ENCODE measurements at regions not wholly inside any gene's neighbourhood (a gene's known extent, or its start where the extent isn't known, plus 50 kb on each side); places are given as distances from the start of the nearest gene placed in this dataset.

DNA sequence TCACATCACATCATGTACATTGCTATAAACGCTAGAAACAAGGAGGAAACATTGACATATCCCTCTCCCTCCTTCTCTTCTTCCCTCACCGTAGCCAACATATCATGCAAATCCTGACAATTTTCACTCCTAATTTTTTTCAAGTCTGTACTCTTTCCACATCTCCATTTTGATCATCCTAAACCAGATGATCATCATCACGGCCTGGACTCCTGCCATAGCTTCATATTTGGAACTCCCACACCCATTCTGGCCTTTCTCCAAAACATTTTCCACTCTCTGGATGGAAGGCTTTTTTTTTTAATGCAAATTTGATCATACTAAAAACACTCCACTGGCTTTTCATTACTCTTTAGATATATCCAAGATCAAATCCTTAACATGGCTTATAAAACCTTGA is 248.0 kb upstream of the CNTN3 start:
- no peak overlapping the region for H3K27ac ChIP-seq (ENCODE audit: low read length)
- H3K9ac ChIP-seq (ENCODE audit: low read depth, low read length): no peak overlapping the region
- no peaks in the 10 kb centered on the region for H4K20me1 ChIP-seq (ENCODE audit: insufficient read depth, low read length)
- H3K27me3 ChIP-seq (ENCODE audit: insufficient read depth, low read length, poor library complexity): no peaks in the 10 kb centered on the region
- no peak for ATAC-seq (ENCODE audit: insufficient read depth, low read depth)
- H3K4me1 ChIP-seq (ENCODE audit: insufficient read depth, low read length): no peaks in the 10 kb centered on the region
- H3K4me2 ChIP-seq (ENCODE audit: insufficient read depth, low read length): no peak overlapping the region
- H3K9me3 ChIP-seq (ENCODE audit: insufficient read depth, low read length, severe bottlenecking): no peaks in the 10 kb centered on the region
- H3K36me3 ChIP-seq (ENCODE audit: insufficient read depth, low read length): no peaks in the 10 kb centered on the region
- DNase-seq: no peak
- H2AFZ ChIP-seq (ENCODE audit: low read depth, low read length): no peak overlapping the region
- TF ChIP-seq EZH2 (IDR thresholded peaks at IDR 0.05; ENCODE audit: borderline replicate concordance, low read depth, low read length, severe bottlenecking): no peak
- TF ChIP-seq, protein P1, sequence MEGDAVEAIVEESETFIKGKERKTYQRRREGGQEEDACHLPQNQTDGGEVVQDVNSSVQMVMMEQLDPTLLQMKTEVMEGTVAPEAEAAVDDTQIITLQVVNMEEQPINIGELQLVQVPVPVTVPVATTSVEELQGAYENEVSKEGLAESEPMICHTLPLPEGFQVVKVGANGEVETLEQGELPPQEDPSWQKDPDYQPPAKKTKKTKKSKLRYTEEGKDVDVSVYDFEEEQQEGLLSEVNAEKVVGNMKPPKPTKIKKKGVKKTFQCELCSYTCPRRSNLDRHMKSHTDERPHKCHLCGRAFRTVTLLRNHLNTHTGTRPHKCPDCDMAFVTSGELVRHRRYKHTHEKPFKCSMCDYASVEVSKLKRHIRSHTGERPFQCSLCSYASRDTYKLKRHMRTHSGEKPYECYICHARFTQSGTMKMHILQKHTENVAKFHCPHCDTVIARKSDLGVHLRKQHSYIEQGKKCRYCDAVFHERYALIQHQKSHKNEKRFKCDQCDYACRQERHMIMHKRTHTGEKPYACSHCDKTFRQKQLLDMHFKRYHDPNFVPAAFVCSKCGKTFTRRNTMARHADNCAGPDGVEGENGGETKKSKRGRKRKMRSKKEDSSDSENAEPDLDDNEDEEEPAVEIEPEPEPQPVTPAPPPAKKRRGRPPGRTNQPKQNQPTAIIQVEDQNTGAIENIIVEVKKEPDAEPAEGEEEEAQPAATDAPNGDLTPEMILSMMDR (IDR thresholded peaks at IDR 0.05; ENCODE audit: borderline replicate concordance, extremely low read depth, low read length, poor library complexity, severe bottlenecking): no peak
- no peaks in the 10 kb centered on the region for H3K79me2 ChIP-seq (ENCODE audit: insufficient read depth, low read length)
- no peak overlapping the region for H3K4me3 ChIP-seq (ENCODE audit: low read depth in 1 of 2, low read length in 2 of 2)

DNA sequence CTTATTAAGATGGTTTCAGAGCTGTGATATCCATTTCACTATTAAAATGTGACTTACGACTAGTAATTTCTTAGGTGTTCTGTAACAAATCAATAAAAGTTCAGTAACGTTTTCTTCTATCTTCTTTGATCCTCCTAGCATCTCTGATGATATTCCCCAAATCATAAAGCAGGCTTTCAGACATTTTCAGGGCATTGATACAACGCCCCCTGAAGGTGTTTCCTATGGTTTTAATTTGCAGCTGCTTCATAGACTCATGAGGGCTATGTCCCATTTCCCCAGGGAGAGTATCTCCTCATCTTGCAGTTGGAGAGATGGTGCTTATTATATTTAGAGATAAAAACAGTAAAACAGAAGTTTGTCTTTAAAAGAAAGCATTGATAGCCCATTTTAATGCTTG is 246.8 kb upstream of the CNTN3 start:
- Histone ChIP-seq H3K79me2 (ENCODE audit: insufficient read depth, low read length) (no peaks in the 10 kb centered on the region), H3K4me2 (ENCODE audit: insufficient read depth, low read length) (no peak overlapping the region), H3K9me3 (ENCODE audit: insufficient read depth, low read length, severe bottlenecking) (no peaks in the 10 kb centered on the region), H3K9ac (ENCODE audit: low read depth, low read length) (no peak overlapping the region), H2AFZ (ENCODE audit: low read depth, low read length) (no peak overlapping the region), H3K4me3 (ENCODE audit: low read depth in 1 of 2, low read length in 2 of 2) (no peak overlapping the region), H3K27ac (ENCODE audit: low read length) (no peak overlapping the region), H3K4me1 (ENCODE audit: insufficient read depth, low read length) (no peaks in the 10 kb centered on the region), H3K27me3 (ENCODE audit: insufficient read depth, low read length, poor library complexity) (no peaks in the 10 kb centered on the region), H3K36me3 (ENCODE audit: insufficient read depth, low read length) (no peaks in the 10 kb centered on the region), H4K20me1 (ENCODE audit: insufficient read depth, low read length) (no peaks in the 10 kb centered on the region)
- DNase-seq (no peak), ATAC-seq (ENCODE audit: insufficient read depth, low read depth) (no peak)
- TF ChIP-seq EZH2 (IDR thresholded peaks at IDR 0.05; ENCODE audit: borderline replicate concordance, low read depth, low read length, severe bottlenecking): no peak
- TF ChIP-seq, protein P1 (IDR thresholded peaks at IDR 0.05; ENCODE audit: borderline replicate concordance, extremely low read depth, low read length, poor library complexity, severe bottlenecking): no peak

DNA sequence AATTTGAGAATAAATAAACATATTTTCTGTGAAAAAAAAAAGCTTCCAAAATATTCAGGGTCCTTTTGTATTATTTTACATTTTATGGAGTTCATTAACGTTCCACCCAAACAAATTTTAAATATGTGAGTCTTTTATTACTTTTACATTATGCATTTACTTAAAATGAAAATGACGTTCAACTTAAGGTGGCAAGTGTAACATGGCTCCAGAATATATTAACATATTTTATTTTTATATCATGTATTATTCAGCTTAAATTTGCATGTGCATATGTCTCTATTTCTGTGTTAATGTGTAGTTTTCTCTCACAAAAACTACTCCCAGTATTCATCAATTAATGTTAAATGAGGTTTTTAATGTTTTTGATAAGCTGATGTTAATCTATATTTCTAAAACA is 243.6 kb upstream of the CNTN3 start:
- H3K79me2 ChIP-seq (ENCODE audit: insufficient read depth, low read length): no peaks in the 10 kb centered on the region
- TF ChIP-seq EZH2 (IDR thresholded peaks at IDR 0.05; ENCODE audit: borderline replicate concordance, low read depth, low read length, severe bottlenecking): no peak
- TF ChIP-seq, protein P1 (IDR thresholded peaks at IDR 0.05; ENCODE audit: borderline replicate concordance, extremely low read depth, low read length, poor library complexity, severe bottlenecking): no peak
- ATAC-seq (ENCODE audit: insufficient read depth, low read depth): no peak
- H3K27ac ChIP-seq (ENCODE audit: low read length): no peak overlapping the region
- no peak overlapping the region for H3K9ac ChIP-seq (ENCODE audit: low read depth, low read length)
- no peak overlapping the region for H2AFZ ChIP-seq (ENCODE audit: low read depth, low read length)
- H3K36me3 ChIP-seq (ENCODE audit: insufficient read depth, low read length): no peaks in the 10 kb centered on the region
- no peaks in the 10 kb centered on the region for H3K27me3 ChIP-seq (ENCODE audit: insufficient read depth, low read length, poor library complexity)
- no peak for DNase-seq
- H4K20me1 ChIP-seq (ENCODE audit: insufficient read depth, low read length): no peaks in the 10 kb centered on the region
- H3K9me3 ChIP-seq (ENCODE audit: insufficient read depth, low read length, severe bottlenecking): no peaks in the 10 kb centered on the region
- H3K4me1 ChIP-seq (ENCODE audit: insufficient read depth, low read length): no peaks in the 10 kb centered on the region
- H3K4me3 ChIP-seq (ENCODE audit: low read depth in 1 of 2, low read length in 2 of 2): no peak overlapping the region
- H3K4me2 ChIP-seq (ENCODE audit: insufficient read depth, low read length): no peak overlapping the region

DNA sequence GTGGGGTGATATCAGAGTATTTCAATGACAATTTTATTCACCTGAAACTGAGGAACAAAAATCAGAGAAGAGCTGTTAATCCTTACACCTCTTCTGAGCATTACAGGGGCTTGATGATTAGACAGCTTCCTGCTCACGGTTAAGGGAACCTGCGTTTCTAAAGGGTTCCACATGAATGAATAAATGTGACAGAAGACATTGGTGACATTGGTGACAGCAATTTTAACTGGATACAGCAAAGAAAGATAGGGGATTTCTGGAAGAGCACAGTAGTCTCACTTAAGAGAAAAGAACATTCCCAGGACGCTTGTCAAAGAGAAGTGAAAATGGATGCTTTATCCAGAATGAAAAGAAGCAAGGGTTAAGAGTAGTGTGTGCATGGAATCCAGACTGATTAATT is 235.9 kb upstream of the CNTN3 start:
- no peak overlapping the region for H3K4me3 ChIP-seq (ENCODE audit: low read depth in 1 of 2, low read length in 2 of 2)
- H3K27ac ChIP-seq (ENCODE audit: low read length): no peak overlapping the region
- H2AFZ ChIP-seq (ENCODE audit: low read depth, low read length): no peak overlapping the region
- no peaks in the 10 kb centered on the region for H3K9me3 ChIP-seq (ENCODE audit: insufficient read depth, low read length, severe bottlenecking)
- no peaks in the 10 kb centered on the region for H3K79me2 ChIP-seq (ENCODE audit: insufficient read depth, low read length)
- H3K27me3 ChIP-seq (ENCODE audit: insufficient read depth, low read length, poor library complexity): no peaks in the 10 kb centered on the region
- H3K4me1 ChIP-seq (ENCODE audit: insufficient read depth, low read length): no peaks in the 10 kb centered on the region
- no peak for DNase-seq
- no peak for ATAC-seq (ENCODE audit: insufficient read depth, low read depth)
- no peak overlapping the region for H3K9ac ChIP-seq (ENCODE audit: low read depth, low read length)
- no peaks in the 10 kb centered on the region for H3K36me3 ChIP-seq (ENCODE audit: insufficient read depth, low read length)
- no peak overlapping the region for H3K4me2 ChIP-seq (ENCODE audit: insufficient read depth, low read length)
- H4K20me1 ChIP-seq (ENCODE audit: insufficient read depth, low read length): no peaks in the 10 kb centered on the region
- no peak for TF ChIP-seq EZH2 (IDR thresholded peaks at IDR 0.05; ENCODE audit: borderline replicate concordance, low read depth, low read length, severe bottlenecking)
- TF ChIP-seq, protein P1 (IDR thresholded peaks at IDR 0.05; ENCODE audit: borderline replicate concordance, extremely low read depth, low read length, poor library complexity, severe bottlenecking): no peak
